ENCODE measurements at regions not wholly inside any gene's neighbourhood (a gene's known extent, or its start where the extent isn't known, plus 50 kb on each side); places are given as distances from the start of the nearest gene placed in this dataset.

DNA sequence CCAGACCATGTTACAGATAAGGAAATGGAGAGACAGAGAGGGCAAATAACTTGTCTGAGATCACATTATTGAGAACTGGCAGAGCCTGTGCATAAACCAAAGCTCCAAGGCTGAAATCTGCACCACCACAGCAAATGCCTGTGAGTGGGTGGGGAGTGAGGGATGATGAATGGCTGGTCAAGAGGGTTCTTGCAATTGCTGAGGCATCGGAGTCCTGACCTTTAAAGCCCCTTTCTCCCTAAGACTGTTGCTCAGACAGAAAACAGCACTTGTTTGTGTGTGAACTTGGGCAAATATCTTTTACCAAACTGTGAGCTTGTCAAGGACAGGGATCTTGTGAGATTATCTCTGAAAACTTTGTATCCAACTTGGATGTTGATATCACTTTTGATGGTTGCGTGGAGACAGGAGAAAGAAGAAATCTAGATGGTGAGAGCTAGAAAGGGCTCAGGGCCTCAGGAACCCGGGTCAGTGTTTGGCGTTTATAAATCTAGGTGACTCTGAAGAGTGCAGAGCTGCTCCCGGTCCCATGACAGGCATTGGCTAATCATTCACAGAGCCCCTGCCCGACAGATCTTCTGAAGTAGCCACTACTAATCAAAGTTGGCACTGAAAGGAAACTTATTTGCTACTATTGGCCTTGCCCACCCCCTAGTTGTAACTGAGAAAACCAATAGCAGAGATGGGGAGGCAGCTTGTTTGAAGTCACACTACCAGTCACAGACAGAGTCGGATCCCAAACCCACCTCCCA, 122.3 kb downstream of the FOXD2 start:
- TF ChIP-seq POLR2A (IDR thresholded peaks at IDR 0.05) = no peak
- TF ChIP-seq, protein P1, sequence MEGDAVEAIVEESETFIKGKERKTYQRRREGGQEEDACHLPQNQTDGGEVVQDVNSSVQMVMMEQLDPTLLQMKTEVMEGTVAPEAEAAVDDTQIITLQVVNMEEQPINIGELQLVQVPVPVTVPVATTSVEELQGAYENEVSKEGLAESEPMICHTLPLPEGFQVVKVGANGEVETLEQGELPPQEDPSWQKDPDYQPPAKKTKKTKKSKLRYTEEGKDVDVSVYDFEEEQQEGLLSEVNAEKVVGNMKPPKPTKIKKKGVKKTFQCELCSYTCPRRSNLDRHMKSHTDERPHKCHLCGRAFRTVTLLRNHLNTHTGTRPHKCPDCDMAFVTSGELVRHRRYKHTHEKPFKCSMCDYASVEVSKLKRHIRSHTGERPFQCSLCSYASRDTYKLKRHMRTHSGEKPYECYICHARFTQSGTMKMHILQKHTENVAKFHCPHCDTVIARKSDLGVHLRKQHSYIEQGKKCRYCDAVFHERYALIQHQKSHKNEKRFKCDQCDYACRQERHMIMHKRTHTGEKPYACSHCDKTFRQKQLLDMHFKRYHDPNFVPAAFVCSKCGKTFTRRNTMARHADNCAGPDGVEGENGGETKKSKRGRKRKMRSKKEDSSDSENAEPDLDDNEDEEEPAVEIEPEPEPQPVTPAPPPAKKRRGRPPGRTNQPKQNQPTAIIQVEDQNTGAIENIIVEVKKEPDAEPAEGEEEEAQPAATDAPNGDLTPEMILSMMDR (IDR thresholded peaks at IDR 0.05) = no peak
